ENCODE measurements at regions not wholly inside any gene's neighbourhood (a gene's known extent, or its start where the extent isn't known, plus 50 kb on each side); places are given as distances from the start of the nearest gene placed in this dataset.

- TF ChIP-seq CTCF (IDR thresholded peaks at IDR 0.05) (no peak), POLR2A (IDR thresholded peaks at IDR 0.05) (no peak)
These were observed 280.1 kb downstream of the CDH10 start for GRCh38 chr5:24364711-24365110.
